Tibial nerve (tissue), 4 donors: ENCODE measurements at regions not wholly inside any gene's neighbourhood (a gene's known extent, or its start where the extent isn't known, plus 50 kb on each side); places are given as distances from the start of the nearest gene placed in this dataset. TPM values are rescaled to one million over a fixed set of nuclear protein-coding genes. Genes with fewer than 3 reads are reported as not detected.

Experiments
- DNase-seq, 2 donors: peaks; one replicate each; pipeline ENCODE4 v3.0.0-alpha.2; 2019; ENCODE audit warnings: low spot score in 2 of 2
- H3K27ac ChIP-seq, 4 donors: fragments of 200-600 bp; sonication (generic) in 3 of 4; one replicate each; pipeline ENCODE4 v1.5.1; 2017 to 2019; ENCODE audit warnings: mild to moderate bottlenecking in 1 of 4
- H3K27me3 ChIP-seq, 2 donors: fragments of 200-600 bp; sonication (generic) in 1 of 2; one replicate each; pipeline versions ENCODE4 v1.5.1 to v1.6.0; 2017 to 2019
- H3K36me3 ChIP-seq, 3 donors: fragments of 200-600 bp; sonication (generic); one replicate each; pipeline ENCODE4 v1.5.1; 2018 to 2019
- H3K4me1 ChIP-seq, 4 donors: fragments of 200-600 bp; sonication (generic) in 3 of 4; one replicate each; pipeline ENCODE4 v1.5.1; 2017 to 2019
- H3K4me3 ChIP-seq, 4 donors: fragments of 200-600 bp; sonication (generic) in 3 of 4; one replicate each; pipeline ENCODE4 v1.5.1; 2017 to 2019; ENCODE audit warnings: mild to moderate bottlenecking in 1 of 4, moderate library complexity in 1 of 4
- H3K9me3 ChIP-seq, 4 donors: fragments of 200-600 bp; sonication (generic) in 3 of 4; one replicate each; pipeline ENCODE4 v1.5.1; 2017 to 2019
- CTCF ChIP-seq, 5 experiments: fragments of 200-600 bp in 3 of 5; fragments of 450-650 bp in 2 of 5; sonication (generic) in 3 of 5; IDR thresholded peaks; one replicate each; pipeline ENCODE4 v1.5.1; 2016 to 2019; ENCODE audit warnings: antibody characterized with exemption in 5 of 5, mild to moderate bottlenecking in 3 of 5, moderate library complexity in 2 of 5
- EP300 ChIP-seq, 2 donors: sonication (generic); formaldehyde crosslinking; IDR thresholded peaks; one replicate each; pipeline ENCODE4 v1.6.1; 2017; ENCODE audit warnings: antibody characterized with exemption in 2 of 2, mild to moderate bottlenecking in 1 of 2
- POLR2A ChIP-seq, 2 donors: fragments of 450-650 bp; IDR thresholded peaks; one replicate each; pipeline ENCODE4 v1.6.1; 2017; ENCODE audit warnings: antibody characterized with exemption in 2 of 2, mild to moderate bottlenecking in 2 of 2, moderate library complexity in 2 of 2
- WGBS, 2 donors: methylation state at CpG; one replicate each; pipeline ENCODE4 v1.1.5; 2018; 5-methylcytosine and 5-hydroxymethylcytosine counted together
- small RNA-seq: library from RNA; depleted of rRNA; stranded (forward); fragments of <200 nt; gene quantifications from one replicate; pipeline ENCODE3, GENCODE V24; 2016

- no peaks in the 10 kb centered on the region for H3K9me3 ChIP-seq
- DNase-seq = no peak
- WGBS, 2 donors = 79 to 88% methylated on average over 9 to 10 of the region's 10 CpGs
- no peak overlapping the region for H3K4me3 ChIP-seq
- peaks cover 0 to 6% (median 0%) of the 10 kb centered on the region in 4 donors for H3K4me1 ChIP-seq
- H3K36me3 ChIP-seq = no peaks in the 10 kb centered on the region
- H3K27me3 ChIP-seq = no peaks in the 10 kb centered on the region
- H3K27ac ChIP-seq = no peak overlapping the region
- no peak for TF ChIP-seq CTCF (IDR thresholded peaks at IDR 0.05)
- no peak for TF ChIP-seq POLR2A (IDR thresholded peaks at IDR 0.05)
- no peak for TF ChIP-seq EP300 (IDR thresholded peaks at IDR 0.05)
Observed at GRCh38 chr17:77906377-77906871, 52.1 kb upstream of the TNRC6C start.

DNA sequence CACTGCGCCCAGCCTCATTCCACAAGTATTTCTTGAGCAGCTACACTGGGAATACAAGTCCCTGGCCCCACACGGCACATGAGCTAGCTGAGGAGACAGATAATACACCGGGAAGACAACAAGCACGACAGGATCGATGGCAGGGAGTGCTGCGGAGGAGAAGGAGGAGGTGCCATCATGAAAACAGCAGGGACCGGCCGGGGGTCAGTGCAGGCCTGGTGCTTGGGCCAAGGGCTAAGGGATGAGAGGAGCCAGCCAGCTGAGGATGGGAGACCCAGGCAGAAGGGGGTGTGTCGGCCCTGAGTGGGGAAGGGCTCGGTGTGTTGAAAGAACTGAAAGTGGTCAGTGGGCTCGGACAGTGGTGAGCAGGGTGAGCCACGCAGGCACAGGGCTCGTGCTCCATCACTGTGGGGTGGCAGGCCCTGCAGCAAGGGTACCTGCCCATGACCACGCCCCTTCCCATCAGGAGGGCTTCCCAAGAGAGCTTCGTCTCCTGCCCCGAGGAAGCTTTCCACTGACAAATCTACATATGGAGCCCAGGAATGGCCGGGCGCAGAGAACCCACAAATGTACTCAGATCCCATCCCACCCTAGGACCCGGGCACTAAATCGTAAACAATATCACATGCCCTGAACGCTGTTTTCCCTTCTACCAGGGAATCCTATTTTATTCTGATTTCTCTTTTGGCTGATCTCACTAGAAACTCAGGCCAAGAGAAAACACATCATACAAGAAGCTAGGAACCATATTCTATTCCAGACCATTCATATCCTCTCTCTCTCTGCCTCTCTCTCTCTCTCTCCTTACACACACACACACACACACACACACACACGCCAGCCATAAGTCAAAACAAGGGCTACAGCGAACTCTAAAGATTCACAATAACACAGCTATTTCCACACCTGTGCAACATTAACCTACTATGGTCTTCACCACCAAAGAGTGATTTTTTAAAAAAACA, 50.7 kb upstream of the TNRC6C start:
- Histone ChIP-seq H3K4me1 (peaks cover 0 to 6% (median 0%) of the 10 kb centered on the region in 4 donors), H3K27ac (no peak overlapping the region), H3K27me3 (no peaks in the 10 kb centered on the region), H3K4me3 (no peak overlapping the region), H3K9me3 (no peaks in the 10 kb centered on the region), H3K36me3 (no peaks in the 10 kb centered on the region)
- TF ChIP-seq POLR2A (IDR thresholded peaks at IDR 0.05) (no peak), EP300 (IDR thresholded peaks at IDR 0.05) (no peak), CTCF (IDR thresholded peaks at IDR 0.05) (no peak)
- 88 to 92% methylated on average over 23 of the region's 23 CpGs for WGBS, 2 donors
- DNase-seq = no peak

DNA sequence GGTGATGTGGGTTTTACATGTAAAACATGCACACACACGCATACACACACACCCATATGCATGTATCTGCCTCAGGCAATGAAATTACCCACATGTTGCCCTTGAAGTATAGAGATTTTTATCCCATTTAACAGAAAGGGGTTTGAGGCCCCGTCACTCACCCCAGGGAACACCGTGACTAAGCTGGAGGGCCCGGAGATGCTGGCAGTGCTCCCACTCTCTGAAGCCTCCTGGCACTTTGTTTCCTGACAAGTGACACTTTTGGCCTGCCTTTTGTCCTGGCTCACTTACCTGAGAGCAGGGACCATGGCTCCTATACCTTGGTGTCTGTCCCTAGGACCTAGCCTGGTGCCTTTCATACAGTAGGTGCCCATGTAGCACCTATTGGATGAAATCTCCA, 50.0 kb upstream of the TNRC6C start:
- H3K27ac ChIP-seq = no peak overlapping the region
- no peak for TF ChIP-seq CTCF (IDR thresholded peaks at IDR 0.05)
- no peak for TF ChIP-seq POLR2A (IDR thresholded peaks at IDR 0.05)
- TF ChIP-seq EP300 (IDR thresholded peaks at IDR 0.05) = no peak
- no peak overlapping the region for H3K4me3 ChIP-seq
- 66 to 78% methylated on average over 4 of the region's 4 CpGs for whole genome bisulfite sequencing, 2 donors
- no peak for DNase-seq
- H3K36me3 ChIP-seq = no peaks in the 10 kb centered on the region
- no peaks in the 10 kb centered on the region for H3K9me3 ChIP-seq
- H3K4me1 ChIP-seq = peaks cover 0 to 6% (median 0%) of the 10 kb centered on the region in 4 donors
- no peaks in the 10 kb centered on the region for H3K27me3 ChIP-seq

Small RNAs in the stretch of these regions (small RNA-seq; reads per million reads assigned to genes)
- gene MIR4316 = not detected
- not detected for gene RF00019
